Prostate gland (tissue), 2 donors: ENCODE measurements at regions not wholly inside any gene's neighbourhood (a gene's known extent, or its start where the extent isn't known, plus 50 kb on each side); places are given as distances from the start of the nearest gene placed in this dataset.

Experiments used
- DNase-seq: peaks from one replicate; pipeline ENCODE4 v3.0.0-alpha.2; 2019; ENCODE audit warnings: low spot score
- H3K27ac ChIP-seq, 2 donors: fragments of 200-600 bp; sonication (generic); 2 replicates each; pipeline ENCODE4 v1.5.1; 2017 to 2019
- H3K27me3 ChIP-seq: fragments of 200-600 bp; sonication (generic); replicated peaks from 2 replicates; pipeline ENCODE4 v1.5.1; 2019; ENCODE audit not compliant: insufficient read depth
- H3K36me3 ChIP-seq, 2 donors: fragments of 200-600 bp; sonication (generic); 1 replicate in 1 of 2; 2 replicates in 1 of 2; pipeline versions ENCODE4 v1.5.1 to v1.8.1; 2017 to 2019
- H3K4me1 ChIP-seq: fragments of 200-600 bp; sonication (generic); replicated peaks from 2 replicates; pipeline ENCODE4 v1.5.1; 2019
- H3K4me3 ChIP-seq, 2 donors: fragments of 200-600 bp; sonication (generic); 2 replicates each; pipeline ENCODE4 v1.5.1; 2017 to 2019
- H3K9me3 ChIP-seq: fragments of 200-600 bp; sonication (generic); 2 replicates; pipeline ENCODE4 v1.5.1; 2017
- CTCF ChIP-seq, 4 experiments: fragments of 200-600 bp in 2 of 4; fragments of 450-650 bp in 2 of 4; sonication (generic) in 2 of 4; IDR thresholded peaks; 1 replicate in 3 of 4; 2 replicates in 1 of 4; pipeline ENCODE4 v1.5.1; 2016 to 2019; ENCODE audit warnings: antibody characterized with exemption in 4 of 4, mild to moderate bottlenecking in 2 of 4, moderate library complexity in 2 of 4
- POLR2A ChIP-seq: fragments of 450-650 bp; IDR thresholded peaks from one replicate; pipeline ENCODE4 v1.6.1; 2016; ENCODE audit warnings: antibody characterized with exemption, mild to moderate bottlenecking
- POLR2AphosphoS5 ChIP-seq: sonication (generic); formaldehyde crosslinking; IDR thresholded peaks from one replicate; pipeline ENCODE4 v1.6.1; 2017; ENCODE audit warnings: antibody characterized with exemption
- WGBS: methylation state at CpG from one replicate; pipeline ENCODE4 v1.1.5; 2018; 5-methylcytosine and 5-hydroxymethylcytosine counted together
- intact Hi-C: fragments of 100-400 bp; cut with DNase I; formaldehyde crosslinking; loops from one replicate; pipeline ENCODE4 v1.14.2; 2022

- Histone ChIP-seq H3K36me3 (no peaks in the 10 kb centered on the region), H3K27ac (no peak overlapping the region), H3K4me3 (no peak overlapping the region), H3K9me3 (no peaks in the 10 kb centered on the region), H3K4me1 (no peaks in the 10 kb centered on the region), H3K27me3 (no peaks in the 10 kb centered on the region)
- DNase-seq: no peak
- no peak for TF ChIP-seq CTCF (IDR thresholded peaks at IDR 0.05)
- TF ChIP-seq POLR2A: no peak
- TF ChIP-seq POLR2AphosphoS5: no peak
- intact Hi-C loops: no loop called here
Measured at GRCh38 chr7:37504801-37505200, 56.1 kb upstream of the ELMO1 start.

GRCh38 chr7:37505750-37506353, 57.2 kb upstream of the ELMO1 start:
- Histone ChIP-seq H3K4me1 (no peaks in the 10 kb centered on the region), H3K27ac (no peak overlapping the region), H3K9me3 (no peaks in the 10 kb centered on the region), H3K27me3 (no peaks in the 10 kb centered on the region), H3K36me3 (no peaks in the 10 kb centered on the region), H3K4me3 (no peak overlapping the region)
- intact Hi-C loops: no loop called here
- TF ChIP-seq POLR2A: no peak
- TF ChIP-seq CTCF (IDR thresholded peaks at IDR 0.05): no peak
- no peak for TF ChIP-seq POLR2AphosphoS5
- no peak for DNase-seq
- WGBS: 94% methylated on average over 6 of the region's 6 CpGs

GRCh38 chr7:37508118-37508517, 59.5 kb upstream of the ELMO1 start:
- intact Hi-C loops: no loop called here

GRCh38 chr7:37510043-37510634, 61.5 kb upstream of the ELMO1 start:
- Histone ChIP-seq H3K27ac (no peak overlapping the region), H3K27me3 (no peaks in the 10 kb centered on the region), H3K9me3 (no peaks in the 10 kb centered on the region), H3K4me3 (no peak overlapping the region), H3K4me1 (no peaks in the 10 kb centered on the region), H3K36me3 (no peaks in the 10 kb centered on the region)
- DNase-seq: no peak
- WGBS: 90% methylated on average over 3 of the region's 3 CpGs
- TF ChIP-seq CTCF (IDR thresholded peaks at IDR 0.05) (peak in 1 of 4 experiments; percentile 41), POLR2AphosphoS5 (no peak)
- intact Hi-C loops: no loop called here

More at GRCh38 chr7:37508118-37508517, 59.5 kb upstream of the ELMO1 start:
- Histone ChIP-seq H3K9me3 (no peaks in the 10 kb centered on the region), H3K36me3 (no peaks in the 10 kb centered on the region), H3K4me1 (no peaks in the 10 kb centered on the region), H3K4me3 (no peak overlapping the region), H3K27me3 (no peaks in the 10 kb centered on the region), H3K27ac (no peak overlapping the region)
- TF ChIP-seq POLR2A: no peak
- no peak for TF ChIP-seq CTCF (IDR thresholded peaks at IDR 0.05)
- no peak for TF ChIP-seq POLR2AphosphoS5
- 74% methylated on average over 3 of the region's 3 CpGs for WGBS
- no peak for DNase-seq

- Histone ChIP-seq H3K9me3 (no peaks in the 10 kb centered on the region), H3K36me3 (no peaks in the 10 kb centered on the region), H3K27me3 (no peaks in the 10 kb centered on the region), H3K4me1 (no peaks in the 10 kb centered on the region), H3K4me3 (no peak overlapping the region), H3K27ac (no peak overlapping the region)
- TF ChIP-seq CTCF (IDR thresholded peaks at IDR 0.05) (no peak), POLR2A (no peak), POLR2AphosphoS5 (peak; percentile 54)
- intact Hi-C loops: no loop called here
- DNase-seq: peak; percentile 29
- WGBS: 27% methylated on average over 4 of the region's 4 CpGs
Measured at GRCh38 chr7:37511915-37512314, 63.3 kb upstream of the ELMO1 start.
